Suprapubic skin (tissue), 4 donors: ENCODE measurements at regions not wholly inside any gene's neighbourhood (a gene's known extent, or its start where the extent isn't known, plus 50 kb on each side); places are given as distances from the start of the nearest gene placed in this dataset.

Experiments
- DNase-seq, 2 donors: peaks; one replicate each; pipeline ENCODE4 v3.0.0-alpha.2; 2019; ENCODE audit warnings: low spot score in 2 of 2
- H3K27ac ChIP-seq: fragments of 200-600 bp; sonication (generic); one replicate; pipeline ENCODE4 v1.5.1; 2019
- H3K27me3 ChIP-seq: fragments of 200-600 bp; sonication (generic); one replicate; pipeline ENCODE4 v1.5.1; 2019
- H3K36me3 ChIP-seq: fragments of 200-600 bp; sonication (generic); one replicate; pipeline ENCODE4 v1.5.1; 2019
- H3K4me1 ChIP-seq: fragments of 200-600 bp; sonication (generic); one replicate; pipeline ENCODE4 v1.5.1; 2019
- H3K4me3 ChIP-seq: fragments of 200-600 bp; sonication (generic); one replicate; pipeline ENCODE4 v1.5.1; 2019; ENCODE audit warnings: mild to moderate bottlenecking
- H3K9me3 ChIP-seq: fragments of 200-600 bp; sonication (generic); one replicate; pipeline ENCODE4 v1.5.1; 2019
- CTCF ChIP-seq, 2 donors: fragments of 200-600 bp in 1 of 2; fragments of 450-650 bp in 1 of 2; sonication (generic) in 1 of 2; IDR thresholded peaks; one replicate each; pipeline ENCODE4 v1.5.1; 2016 to 2019; ENCODE audit warnings: antibody characterized with exemption in 2 of 2, mild to moderate bottlenecking in 1 of 2, moderate library complexity in 1 of 2
- EP300 ChIP-seq: sonication (generic); formaldehyde crosslinking; IDR thresholded peaks from one replicate; pipeline ENCODE4 v1.6.1; 2017; ENCODE audit warnings: antibody characterized with exemption
- POLR2A ChIP-seq, 2 donors: fragments of 450-650 bp; IDR thresholded peaks; one replicate each; pipeline ENCODE4 v1.6.1; 2017; ENCODE audit warnings: antibody characterized with exemption in 2 of 2, mild to moderate bottlenecking in 2 of 2, moderate library complexity in 2 of 2
- POLR2AphosphoS5 ChIP-seq, 3 donors: sonication (generic); formaldehyde crosslinking; IDR thresholded peaks; one replicate each; pipeline ENCODE4 v1.6.1; 2017; ENCODE audit warnings: antibody characterized with exemption in 3 of 3
- WGBS: methylation state at CpG from one replicate; pipeline ENCODE4 v1.1.5; 2018; 5-methylcytosine and 5-hydroxymethylcytosine counted together

DNA sequence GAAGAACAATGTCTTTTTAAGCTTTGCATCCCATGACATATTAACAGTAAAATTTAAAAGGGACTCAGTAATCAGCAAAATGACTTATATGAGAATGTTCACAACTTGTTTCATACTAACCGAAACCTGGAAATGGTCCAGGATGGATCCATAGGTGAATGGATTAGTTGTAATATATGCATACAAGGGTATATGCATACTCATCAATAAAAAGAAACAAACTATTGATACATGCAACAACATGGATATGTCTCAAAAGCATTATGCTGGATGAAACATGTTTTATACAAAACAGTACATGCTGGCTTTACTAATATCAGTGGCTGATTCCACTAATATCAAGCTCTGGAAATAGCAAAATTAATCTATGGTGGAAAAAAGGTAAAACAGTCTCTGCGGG lies 108.5 kb upstream of the HIVEP1 start:
- no peak for DNase-seq
- H3K4me1 ChIP-seq: no peaks in the 10 kb centered on the region
- H3K9me3 ChIP-seq: no peaks in the 10 kb centered on the region
- H3K36me3 ChIP-seq: no peaks in the 10 kb centered on the region
- TF ChIP-seq CTCF (IDR thresholded peaks at IDR 0.05) (no peak), EP300 (no peak), POLR2AphosphoS5 (IDR thresholded peaks at IDR 0.05) (no peak), POLR2A (IDR thresholded peaks at IDR 0.05) (no peak)
- WGBS: 95% methylated on average over 2 of the region's 2 CpGs
- no peaks in the 10 kb centered on the region for H3K27me3 ChIP-seq
- no peak overlapping the region for H3K4me3 ChIP-seq
- no peak overlapping the region for H3K27ac ChIP-seq

DNA sequence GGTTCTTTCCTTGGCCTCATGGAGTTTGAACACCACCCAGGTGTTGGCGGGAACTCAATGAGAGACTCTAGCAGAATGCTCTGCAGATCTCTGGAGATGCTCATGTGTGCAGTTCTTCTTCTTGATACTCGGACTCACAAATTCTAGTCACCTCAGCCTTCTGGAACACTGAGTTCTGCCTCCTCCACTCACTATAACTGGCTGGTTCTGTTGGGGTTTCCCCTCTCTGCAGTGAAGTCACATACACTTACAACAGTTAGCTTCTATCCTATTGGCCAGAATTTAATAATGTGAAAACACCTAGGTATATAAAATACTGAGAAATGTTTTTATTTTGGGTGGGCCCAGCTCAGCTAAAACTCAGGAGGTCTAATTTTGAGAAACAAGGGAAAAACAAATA lies 109.6 kb upstream of the HIVEP1 start:
- H3K27ac ChIP-seq: no peak overlapping the region
- 92% methylated on average over 2 of the region's 2 CpGs for WGBS
- no peaks in the 10 kb centered on the region for H3K9me3 ChIP-seq
- no peaks in the 10 kb centered on the region for H3K27me3 ChIP-seq
- TF ChIP-seq POLR2AphosphoS5 (IDR thresholded peaks at IDR 0.05) (no peak), CTCF (IDR thresholded peaks at IDR 0.05) (no peak), POLR2A (IDR thresholded peaks at IDR 0.05) (no peak), EP300 (no peak)
- H3K4me3 ChIP-seq: no peak overlapping the region
- no peaks in the 10 kb centered on the region for H3K36me3 ChIP-seq
- no peak for DNase-seq
- H3K4me1 ChIP-seq: no peaks in the 10 kb centered on the region

DNA sequence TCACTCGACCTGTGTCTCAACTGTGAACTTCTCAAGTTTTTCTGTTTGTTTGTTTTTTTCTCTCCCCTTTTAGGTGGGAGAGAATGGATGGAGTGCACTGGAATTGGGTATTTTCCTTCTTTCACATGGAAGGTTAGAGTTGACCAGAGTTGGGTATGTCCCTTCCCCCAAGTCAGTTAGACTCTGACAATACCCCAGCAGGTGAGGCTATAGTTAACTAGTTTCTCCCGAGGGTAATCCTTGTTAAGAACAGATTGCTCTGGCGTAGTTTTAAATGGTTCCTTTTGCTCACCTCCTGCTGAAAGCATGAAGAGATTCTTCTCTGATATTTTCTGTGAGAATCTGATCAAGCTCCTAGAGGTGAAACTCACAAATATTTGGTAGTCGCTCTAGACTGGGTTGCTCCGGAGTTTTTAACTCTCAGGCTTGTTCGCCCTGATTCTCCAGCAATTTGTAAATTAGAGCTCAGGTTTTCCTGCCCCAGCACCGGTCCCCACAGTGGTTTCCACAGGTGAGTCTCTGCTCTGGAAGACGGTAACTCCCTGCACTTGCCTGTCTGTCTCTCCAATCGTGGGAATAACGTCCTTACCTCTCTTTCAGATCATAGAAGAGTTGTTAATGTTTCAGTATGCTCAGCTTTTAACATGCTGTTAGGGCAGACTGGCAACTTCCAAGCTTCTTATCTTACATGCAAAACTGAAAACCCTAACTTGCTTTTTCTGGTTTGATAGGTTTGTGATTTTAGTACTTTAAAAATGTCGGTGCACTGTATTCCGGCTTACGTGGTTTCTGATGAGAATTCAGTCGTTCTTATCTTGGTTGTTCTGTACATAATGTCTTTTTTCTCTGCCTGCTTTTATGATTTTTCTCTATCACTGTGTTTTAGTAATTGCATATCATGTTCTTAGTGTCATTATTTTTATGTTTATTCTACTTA lies 111.2 kb upstream of the HIVEP1 start:
- Histone ChIP-seq H3K4me3 (no peak overlapping the region), H3K27ac (no peak overlapping the region)
- WGBS: 88% methylated on average over 14 of the region's 14 CpGs

DNA sequence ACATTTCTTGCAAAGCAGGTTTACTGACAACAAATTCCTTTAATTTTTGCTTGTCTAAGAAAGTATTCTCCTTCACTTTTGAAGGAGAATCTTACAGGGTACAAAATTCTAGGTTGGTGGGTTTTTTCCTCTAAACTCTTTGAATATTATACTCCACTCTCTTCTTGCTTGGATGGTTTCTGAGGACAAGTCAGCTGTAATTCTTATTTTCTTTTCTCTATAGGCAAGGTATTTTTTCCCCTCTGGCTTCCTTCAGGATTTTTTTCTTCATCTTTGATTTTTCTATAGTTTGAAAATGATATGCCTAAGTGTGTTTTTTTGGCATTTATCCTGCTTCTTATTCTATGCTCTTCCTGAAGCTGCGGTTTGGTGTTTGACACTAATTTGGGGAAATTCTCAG lies 112.5 kb upstream of the HIVEP1 start:
- H3K4me3 ChIP-seq: no peak overlapping the region

More for the DNA sequence above, 111.2 kb upstream of the HIVEP1 start:
- H3K9me3 ChIP-seq: no peaks in the 10 kb centered on the region
- TF ChIP-seq POLR2AphosphoS5 (IDR thresholded peaks at IDR 0.05) (no peak), EP300 (no peak), CTCF (IDR thresholded peaks at IDR 0.05) (no peak), POLR2A (IDR thresholded peaks at IDR 0.05) (no peak)
- no peak for DNase-seq
- no peaks in the 10 kb centered on the region for H3K36me3 ChIP-seq
- H3K4me1 ChIP-seq: no peaks in the 10 kb centered on the region
- no peaks in the 10 kb centered on the region for H3K27me3 ChIP-seq

DNA sequence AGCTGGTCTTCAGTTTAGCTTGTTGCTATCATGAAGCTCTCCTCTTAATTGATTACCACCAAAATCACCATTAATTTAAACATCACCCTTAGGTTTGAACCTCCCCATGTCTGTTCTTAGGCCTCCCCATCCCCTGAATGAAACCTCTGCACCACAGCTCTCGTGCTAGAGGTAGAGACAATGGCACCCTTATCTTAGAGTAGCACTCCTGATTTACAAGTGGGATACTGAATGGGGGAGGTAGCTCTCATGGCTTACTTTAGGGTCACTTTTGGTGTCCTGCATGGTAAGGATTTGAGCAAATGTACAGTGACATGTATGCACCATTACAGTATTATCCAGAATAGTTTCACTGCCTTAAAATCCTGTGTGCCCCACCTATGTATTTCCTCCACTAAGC lies 115.6 kb upstream of the ADTRP start:
- no peaks in the 10 kb centered on the region for H3K36me3 ChIP-seq
- no peak for DNase-seq
- H3K9me3 ChIP-seq: no peaks in the 10 kb centered on the region
- H3K27me3 ChIP-seq: no peaks in the 10 kb centered on the region
- no peak overlapping the region for H3K27ac ChIP-seq
- no peak overlapping the region for H3K4me3 ChIP-seq
- TF ChIP-seq POLR2AphosphoS5 (IDR thresholded peaks at IDR 0.05): no peak
- H3K4me1 ChIP-seq: no peaks in the 10 kb centered on the region
- 88% methylated on average over 1 of the region's 1 CpG for WGBS

More for the DNA sequence above, 112.5 kb upstream of the HIVEP1 start:
- TF ChIP-seq POLR2AphosphoS5 (IDR thresholded peaks at IDR 0.05) (no peak), POLR2A (IDR thresholded peaks at IDR 0.05) (no peak)
- Histone ChIP-seq H3K4me1 (no peaks in the 10 kb centered on the region), H3K27me3 (no peaks in the 10 kb centered on the region), H3K9me3 (no peaks in the 10 kb centered on the region), H3K27ac (no peak overlapping the region), H3K36me3 (no peaks in the 10 kb centered on the region)
- no peak for DNase-seq
- WGBS: 96% methylated on average over 1 of the region's 1 CpG

GRCh38 chr6:11891547-11891946 lies 112.9 kb upstream of the ADTRP start:
- TF ChIP-seq POLR2AphosphoS5 (IDR thresholded peaks at IDR 0.05) (no peak), CTCF (IDR thresholded peaks at IDR 0.05) (no peak), EP300 (no peak), POLR2A (IDR thresholded peaks at IDR 0.05) (no peak)
- Histone ChIP-seq H3K27ac (no peak overlapping the region), H3K4me3 (no peak overlapping the region), H3K9me3 (no peaks in the 10 kb centered on the region), H3K27me3 (no peaks in the 10 kb centered on the region), H3K4me1 (no peaks in the 10 kb centered on the region), H3K36me3 (no peaks in the 10 kb centered on the region)
- DNase-seq: no peak
